IMR-90 (cell line): ENCODE measurements at regions not wholly inside any gene's neighbourhood (a gene's known extent, or its start where the extent isn't known, plus 50 kb on each side); places are given as distances from the start of the nearest gene placed in this dataset.

Source experiments
- ATAC-seq: fragments of 200-7000 bp; cut with Tn5 transposase; 2 replicates; pipeline ENCODE4 v1.9.1; 2020; ENCODE audit warnings: low read depth, mild to moderate bottlenecking, moderate library complexity
- BruUV-seq: library from RNA; stranded (reverse); fragments of 400-500 nt; replicated peaks from 2 replicates; lab custom pipeline; 2021; lab: Mats Ljungman, UMichigan
- CTCF ChIA-PET: fragments of 300-600 bp; formaldehyde crosslinking; extraction: SDS; loops from one replicate; lab custom pipeline; 2021; ENCODE audit warnings: antibody characterized with exemption; lab: Yijun Ruan, JAX
- POLR2A ChIA-PET: fragments of 300-600 bp; sonication (Branson Sonifier 250); formaldehyde crosslinking; loops from one replicate; lab custom pipeline; 2022; ENCODE audit warnings: antibody characterized with exemption; ENCODE audit not compliant: unreplicated experiment; lab: Charles Lee
- DNase-seq: peaks from one replicate; pipeline ENCODE4 v3.0.0; 2013
- H2AFZ ChIP-seq: replicated peaks from 2 replicates; pipeline ENCODE3; 2013; ENCODE audit warnings: low read length, mild to moderate bottlenecking; ENCODE audit not compliant: poor library complexity
- H2AK5ac ChIP-seq: 2 replicates; pipeline ENCODE4 v1.6.1; 2013; ENCODE audit warnings: low read depth, low read length, inconsistent platforms
- H2AK9ac ChIP-seq: replicated peaks from 2 replicates; pipeline ENCODE3; 2013; ENCODE audit warnings: mild to moderate bottlenecking, low read depth, low read length, moderate library complexity; ENCODE audit not compliant: poor library complexity
- H2BK120ac ChIP-seq: 2 replicates; pipeline ENCODE4 v1.6.1; 2013; ENCODE audit warnings: low read depth, low read length, inconsistent platforms
- H2BK15ac ChIP-seq: 3 replicates; pipeline ENCODE4 v1.6.1; 2013; ENCODE audit warnings: low read depth, low read length, inconsistent platforms
- H2BK20ac ChIP-seq: 2 replicates; pipeline ENCODE4 v1.6.1; 2013; ENCODE audit warnings: low read depth, mild to moderate bottlenecking, inconsistent platforms, low read length, moderate library complexity
- H2BK5ac ChIP-seq: 2 replicates; pipeline ENCODE4 v1.6.1; 2013; ENCODE audit warnings: mild to moderate bottlenecking, low read depth, low read length, inconsistent platforms; ENCODE audit not compliant: poor library complexity, severe bottlenecking
- H3K14ac ChIP-seq: replicated peaks from 2 replicates; pipeline ENCODE4 v1.6.1; 2013; ENCODE audit warnings: low read depth, low read length, inconsistent platforms
- H3K18ac ChIP-seq: 2 replicates; pipeline ENCODE4 v1.6.1; 2013; ENCODE audit warnings: low read depth, low read length, control low read depth
- H3K23ac ChIP-seq: 2 replicates; pipeline ENCODE4 v1.6.1; 2013; ENCODE audit warnings: low read depth, low read length, inconsistent platforms
- H3K27ac ChIP-seq: 2 replicates; pipeline ENCODE4 v1.5.1; 2013; ENCODE audit warnings: mild to moderate bottlenecking, control low read depth, low read length; ENCODE audit not compliant: insufficient read depth
- H3K27me3 ChIP-seq: 2 replicates; pipeline ENCODE4 v1.6.1; 2013; ENCODE audit warnings: low read length; ENCODE audit not compliant: control insufficient read depth, insufficient read depth
- H3K36me3 ChIP-seq: 2 replicates; pipeline ENCODE4 v1.6.1; 2013; ENCODE audit warnings: low read length, mixed read lengths; ENCODE audit not compliant: control insufficient read depth, insufficient read depth
- H3K4ac ChIP-seq: 2 replicates; pipeline ENCODE4 v1.6.1; 2013; ENCODE audit warnings: low read depth, low read length, inconsistent platforms
- H3K4me1 ChIP-seq: 2 replicates; pipeline ENCODE4 v1.6.1; 2013; ENCODE audit warnings: low read length, mixed read lengths; ENCODE audit not compliant: control insufficient read depth, insufficient read depth
- H3K4me2 ChIP-seq: 2 replicates; pipeline ENCODE4 v1.6.1; 2013; ENCODE audit warnings: low read depth, mild to moderate bottlenecking, control low read depth, low read length, moderate library complexity
- H3K4me3 ChIP-seq: 2 replicates; pipeline ENCODE4 v1.5.1; 2013; ENCODE audit warnings: low read depth, mild to moderate bottlenecking, control low read depth, low read length, moderate library complexity; ENCODE audit not compliant: insufficient read depth
- H3K56ac ChIP-seq: 2 replicates; pipeline ENCODE4 v1.6.1; 2013; ENCODE audit warnings: low read length, inconsistent platforms; ENCODE audit not compliant: insufficient read depth; ENCODE audit errors: extremely low read depth
- H3K79me1 ChIP-seq, 2 experiments: 2 replicates each; pipeline ENCODE4 v1.6.1; 2013; ENCODE audit warnings: low read length in 2 of 2, inconsistent platforms in 1 of 2, low read depth in 1 of 2
- H3K9ac ChIP-seq: 2 replicates; pipeline ENCODE4 v1.6.1; 2013; ENCODE audit warnings: low read depth, low read length, control low read depth
- H3K9me1 ChIP-seq: 2 replicates; pipeline ENCODE4 v1.6.1; 2013; ENCODE audit warnings: low read length, inconsistent platforms; ENCODE audit not compliant: insufficient read depth
- H3K9me3 ChIP-seq: 2 replicates; pipeline ENCODE4 v1.6.1; 2013; ENCODE audit warnings: low read length; ENCODE audit not compliant: control insufficient read depth, insufficient read depth
- H4K20me1 ChIP-seq: 2 replicates; pipeline ENCODE4 v1.6.1; 2013; ENCODE audit warnings: low read length, inconsistent platforms; ENCODE audit not compliant: insufficient read depth
- H4K5ac ChIP-seq: 2 replicates; pipeline ENCODE4 v1.6.1; 2013; ENCODE audit warnings: mild to moderate bottlenecking, low read depth, low read length, control low read depth
- H4K8ac ChIP-seq, 2 experiments: 2 replicates each; pipeline ENCODE4 v1.6.1; 2013; ENCODE audit warnings: low read depth in 2 of 2, low read length in 2 of 2, control low read depth in 1 of 2, inconsistent platforms in 1 of 2
- H4K91ac ChIP-seq: 2 replicates; pipeline ENCODE4 v1.6.1; 2013; ENCODE audit warnings: low read depth, low read length, inconsistent platforms; ENCODE audit not compliant: insufficient read depth
- CHD1 ChIP-seq: IDR thresholded peaks from 2 replicates; pipeline ENCODE4 v1.6.1; 2012; ENCODE audit warnings: low read depth, low read length, improper control_type of control experiment
- MAFK ChIP-seq: IDR thresholded peaks from 2 replicates; pipeline ENCODE4 v1.6.1; 2012; ENCODE audit warnings: low read depth, low read length, improper control_type of control experiment
- RFX5 ChIP-seq: IDR thresholded peaks from 2 replicates; pipeline ENCODE4 v1.8.0; 2012; ENCODE audit warnings: low read depth, mild to moderate bottlenecking, low read length, moderate library complexity
- USF2 ChIP-seq: fragments of 150-350 bp; IDR thresholded peaks from 2 replicates; pipeline ENCODE4 v1.6.1; 2017; ENCODE audit warnings: mild to moderate bottlenecking, antibody characterized with exemption, low read length, low read depth
- WGBS, 2 experiments: methylation state at CpG; one replicate each; pipeline versions ENCODE4 v1.1.5 to v1.1.7; 2013; ENCODE audit warnings: missing lambda C conversion rate in 2 of 2; ENCODE audit not compliant: insufficient read length in 1 of 2; ENCODE audit errors: extremely low coverage in 2 of 2; 5-methylcytosine and 5-hydroxymethylcytosine counted together
- dilution Hi-C: fragments of 300-500 bp; cut with HindIII; formaldehyde crosslinking; loops from one replicate; pipeline ENCODE4 v1.14.3; 2018; ENCODE audit warnings: low sequenced_read_pairs; ENCODE audit not compliant: unreplicated experiment
- in situ Hi-C: fragments of 300-500 bp; cut with MboI; formaldehyde crosslinking; loops from 3 replicates; pipeline ENCODE4 v1.14.3; 2019; ENCODE audit warnings: low sequenced_read_pairs, inconsistent platforms, mixed read lengths
- intact Hi-C: fragments of 100-400 bp; cut with micrococcal nuclease; formaldehyde crosslinking; loops from 2 replicates; pipeline ENCODE4 v1.10.0; 2022

- Histone ChIP-seq H3K27ac (no peak overlapping the region), H2AK5ac (no peak overlapping the region), H3K9me3 (no peaks in the 10 kb centered on the region), H3K4me1 (no peaks in the 10 kb centered on the region), H3K4me3 (no peak overlapping the region), H2BK15ac (no peak overlapping the region), H3K4ac (no peak overlapping the region), H4K20me1 (no peaks in the 10 kb centered on the region), H3K79me1 (no peaks in the 10 kb centered on the region), H4K5ac (no peak overlapping the region), H3K27me3 (peaks cover 2% of the 10 kb centered on the region; the same call in 1 of the 2 replicates), H3K23ac (no peak overlapping the region), H2BK5ac (no peak overlapping the region), H4K91ac (no peak overlapping the region), H2BK20ac (no peak overlapping the region), H3K14ac (no peak overlapping the region), H4K8ac (no peak overlapping the region), H3K4me2 (no peak overlapping the region), H2AK9ac (no peak overlapping the region), H3K56ac (no peak overlapping the region), H2BK120ac (no peak overlapping the region), H3K9me1 (no peaks in the 10 kb centered on the region), H3K18ac (no peak overlapping the region), H3K36me3 (no peaks in the 10 kb centered on the region), H2AFZ (no peak overlapping the region), H3K9ac (no peak overlapping the region)
- ATAC-seq (no peak), DNase-seq (no peak)
- intact Hi-C loops (no loop called here), dilution Hi-C loops (no loop called here), in situ Hi-C loops (no loop called here)
- ChIA-PET POLR2A (no interaction called here), CTCF (no interaction called here)
- 100% methylated on average over 1 of the region's 1 CpG; no CpG with 5 or more reads in 1 of the 2 experiments for WGBS, 2 experiments
- BruUV-seq = no TSS peak
- TF ChIP-seq USF2 (no peak), CHD1 (no peak), MAFK (no peak), RFX5 (no peak)
Observed at GRCh38 chr20:9928955-9929354, 90.1 kb upstream of the PAK5 start.
